NCI-H2171 (cell line): ENCODE measurements at regions not wholly inside any gene's neighbourhood (a gene's known extent, or its start where the extent isn't known, plus 50 kb on each side); places are given as distances from the start of the nearest gene placed in this dataset.

Experiments
- DNase-seq: peaks from one replicate; lab custom pipeline; 2025; lab: John Stamatoyannopoulos, UW

DNA sequence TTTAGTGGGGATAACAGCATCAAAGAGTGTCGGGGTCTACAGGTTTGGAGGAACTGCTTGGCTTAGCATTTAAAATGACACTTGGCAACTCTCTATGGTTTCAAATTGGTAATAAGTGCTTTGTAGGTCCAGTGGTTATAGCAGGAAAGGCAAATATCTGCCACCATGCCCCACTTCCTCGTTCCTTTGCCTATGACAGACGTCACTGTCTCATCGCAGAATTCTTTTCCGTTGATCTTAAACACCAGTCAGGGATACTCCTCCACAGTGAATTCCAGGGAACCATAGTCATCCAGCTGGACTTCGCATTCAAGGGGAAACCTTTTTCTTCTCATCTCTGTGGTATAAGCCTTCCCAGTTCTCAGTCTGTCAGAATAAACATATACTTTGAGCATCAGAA lies 319.1 kb downstream of the GPAT3 start:
- no peak for DNase-seq

DNA sequence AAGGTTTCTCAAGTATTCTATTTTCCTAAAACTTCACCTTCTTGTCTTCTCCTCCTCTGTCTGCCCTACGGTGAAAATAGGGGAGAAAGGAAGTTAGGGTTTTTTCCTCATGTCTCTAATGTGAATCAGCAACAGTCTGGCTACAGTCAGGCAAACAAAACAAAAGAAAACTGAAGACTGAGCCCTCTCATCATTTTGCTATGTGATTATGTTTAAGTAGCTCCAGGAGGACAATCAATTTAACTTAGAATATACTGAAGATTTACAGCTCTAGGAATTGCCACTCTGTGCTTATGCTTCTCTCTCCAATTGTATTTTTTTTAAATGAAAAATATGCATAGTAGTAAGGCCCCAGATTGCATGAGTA lies 316.2 kb downstream of the GPAT3 start:
- no peak for DNase-seq

DNA sequence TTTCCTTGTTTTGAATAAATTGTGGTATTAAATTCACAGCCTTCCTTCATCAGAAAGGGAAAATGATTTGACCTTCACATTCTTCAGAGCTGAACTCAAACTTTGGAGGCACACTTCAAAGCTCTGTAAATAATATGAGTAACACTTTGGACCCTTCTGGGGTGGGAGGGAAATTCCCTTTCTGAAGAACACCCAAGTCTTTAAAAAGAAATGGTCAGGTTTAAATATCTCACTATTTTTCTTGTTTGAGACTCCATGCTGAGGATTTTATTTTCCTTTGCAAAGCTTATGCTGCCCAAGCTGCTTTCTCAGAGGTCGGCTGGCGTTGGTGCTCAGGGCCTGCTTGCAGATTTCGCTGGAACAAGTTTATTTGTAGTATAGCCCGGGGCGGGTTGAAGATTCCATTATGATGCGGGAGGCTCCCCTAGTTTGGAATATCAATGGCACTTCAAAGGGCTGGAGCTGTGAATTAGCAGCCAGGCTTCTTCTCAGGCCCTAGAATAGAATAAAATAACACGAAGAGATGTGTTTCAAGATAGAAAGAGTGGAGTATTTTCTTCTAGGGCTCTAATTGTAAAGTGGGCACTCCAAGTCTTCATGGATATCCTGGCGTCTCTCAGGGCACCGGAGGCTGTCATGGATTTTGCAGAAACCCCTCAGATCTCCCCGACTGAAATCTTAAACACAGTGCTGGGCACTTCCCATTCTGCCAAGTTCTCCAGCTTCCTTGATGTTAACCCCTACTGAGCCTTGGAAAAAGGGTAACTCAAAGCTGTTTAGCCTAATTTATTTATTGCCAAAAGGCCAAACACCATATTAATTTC lies 315.6 kb downstream of the GPAT3 start:
- DNase-seq: no peak

DNA sequence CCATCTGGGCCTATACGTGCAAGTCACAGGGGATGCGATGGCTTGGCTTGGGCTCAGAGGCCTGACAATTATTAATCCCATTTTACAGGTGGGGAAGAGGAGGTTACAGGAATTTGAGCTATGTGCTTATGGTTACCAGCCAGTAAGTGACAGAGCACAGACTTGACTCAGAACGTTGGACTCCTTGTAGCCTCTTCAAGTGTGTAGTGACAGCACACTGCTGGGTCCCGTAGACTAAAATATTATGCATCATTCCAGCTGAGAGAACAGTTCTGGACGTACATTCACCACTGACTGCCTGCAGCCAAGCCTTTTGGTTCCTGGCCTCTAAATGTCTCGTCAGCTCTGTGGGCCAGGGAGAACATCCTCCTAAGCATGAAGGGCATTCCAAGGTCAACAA lies 314.5 kb downstream of the GPAT3 start:
- DNase-seq: no peak

DNA sequence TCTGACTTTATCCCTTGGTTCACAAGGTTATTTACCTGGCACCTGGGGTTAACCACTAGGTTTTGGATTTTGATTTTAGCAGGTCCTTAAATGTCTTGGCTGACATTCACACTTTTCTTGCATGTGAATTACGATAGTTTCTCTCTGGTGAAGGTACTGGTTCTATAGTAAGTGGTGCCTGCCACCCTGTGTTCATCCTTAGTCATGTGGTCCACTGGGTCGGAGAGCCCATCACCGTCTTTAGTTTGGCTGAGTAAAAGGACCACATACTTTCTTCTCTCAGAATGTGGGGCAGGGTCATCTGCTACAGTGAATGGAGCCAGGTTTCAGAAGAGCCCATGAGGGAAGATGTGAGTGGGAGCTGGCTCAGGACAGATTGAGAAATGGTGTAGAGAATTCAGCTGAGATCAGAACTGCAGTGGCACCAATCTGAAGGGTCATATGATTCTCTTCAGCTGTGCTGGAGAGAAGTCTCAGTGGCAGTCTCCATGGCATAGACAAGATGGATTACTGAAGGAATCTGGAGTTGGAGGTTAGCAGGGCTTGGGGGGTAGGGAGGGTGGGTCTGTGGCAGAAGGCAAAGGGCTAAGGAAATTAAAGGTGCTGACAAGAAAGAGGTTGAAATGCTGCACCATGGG lies 310.4 kb downstream of the GPAT3 start:
- no peak for DNase-seq

DNA sequence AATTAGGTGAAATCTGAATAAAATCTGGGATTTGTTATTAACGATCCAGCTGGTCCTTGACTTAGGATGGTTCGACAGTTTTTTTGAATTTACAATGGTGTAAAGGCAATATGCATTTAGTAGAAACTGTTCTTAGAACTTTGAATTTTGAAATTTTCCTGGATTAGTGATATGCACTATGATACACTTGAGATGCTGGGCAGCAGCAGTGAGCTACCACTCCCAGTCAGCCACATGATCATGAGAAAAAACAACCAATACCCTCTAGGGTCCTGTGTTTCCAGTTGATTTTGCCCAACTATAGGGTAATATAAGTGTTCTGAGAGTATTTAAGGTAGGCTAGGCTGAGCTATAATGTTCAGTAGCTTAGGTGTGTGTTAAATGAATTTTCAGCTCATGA lies 303.7 kb downstream of the GPAT3 start:
- no peak for DNase-seq

DNA sequence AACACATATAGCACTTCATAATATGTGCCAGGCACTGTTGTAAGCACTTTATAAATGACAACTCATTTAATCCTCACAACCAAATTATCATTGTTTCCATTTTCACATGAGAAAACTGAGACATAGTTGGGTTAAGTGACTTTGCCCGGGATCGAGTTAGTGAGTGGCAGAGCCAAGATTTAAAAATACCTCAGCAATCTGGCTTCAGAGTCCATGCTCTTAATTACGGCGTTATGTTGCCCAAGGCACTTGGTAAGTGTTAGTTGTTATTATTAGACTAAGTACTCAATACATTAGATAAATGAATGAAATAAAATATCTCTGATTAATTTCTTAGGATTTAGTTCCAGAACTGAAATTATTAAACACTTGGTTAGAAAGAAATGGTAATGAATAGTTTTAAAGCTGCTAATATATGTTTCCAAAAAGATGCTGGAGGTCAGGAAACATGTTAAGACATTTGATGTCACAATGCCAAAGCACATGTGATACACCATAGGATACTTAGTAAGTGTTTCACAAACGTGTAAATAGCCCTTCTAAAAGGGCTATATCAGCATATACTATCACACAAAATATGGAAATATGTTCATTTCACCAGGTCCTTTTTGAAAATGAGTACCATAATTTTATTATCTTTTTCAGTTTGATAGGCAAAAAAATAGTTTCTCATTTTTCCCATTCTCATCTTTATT lies 301.9 kb downstream of the GPAT3 start:
- DNase-seq: no peak

DNA sequence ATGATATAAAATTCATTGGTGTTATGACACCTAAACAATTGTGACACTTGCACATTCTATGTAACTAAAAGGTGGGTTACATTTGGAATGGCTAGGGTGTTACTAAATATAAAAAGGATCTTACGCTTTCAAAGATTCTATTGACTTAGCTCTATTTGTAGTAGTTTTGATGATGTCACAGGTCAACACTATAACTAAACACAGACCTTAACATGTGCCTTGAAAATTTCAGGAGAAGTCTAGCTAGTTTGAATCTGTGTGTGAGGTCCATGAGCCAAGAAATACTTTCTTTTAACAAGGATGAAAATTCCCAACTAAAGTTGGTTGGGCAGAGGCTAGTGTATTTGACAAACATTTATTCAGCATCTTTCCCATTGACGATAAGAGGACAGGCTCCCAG lies 298.0 kb downstream of the GPAT3 start:
- DNase-seq: no peak

DNA sequence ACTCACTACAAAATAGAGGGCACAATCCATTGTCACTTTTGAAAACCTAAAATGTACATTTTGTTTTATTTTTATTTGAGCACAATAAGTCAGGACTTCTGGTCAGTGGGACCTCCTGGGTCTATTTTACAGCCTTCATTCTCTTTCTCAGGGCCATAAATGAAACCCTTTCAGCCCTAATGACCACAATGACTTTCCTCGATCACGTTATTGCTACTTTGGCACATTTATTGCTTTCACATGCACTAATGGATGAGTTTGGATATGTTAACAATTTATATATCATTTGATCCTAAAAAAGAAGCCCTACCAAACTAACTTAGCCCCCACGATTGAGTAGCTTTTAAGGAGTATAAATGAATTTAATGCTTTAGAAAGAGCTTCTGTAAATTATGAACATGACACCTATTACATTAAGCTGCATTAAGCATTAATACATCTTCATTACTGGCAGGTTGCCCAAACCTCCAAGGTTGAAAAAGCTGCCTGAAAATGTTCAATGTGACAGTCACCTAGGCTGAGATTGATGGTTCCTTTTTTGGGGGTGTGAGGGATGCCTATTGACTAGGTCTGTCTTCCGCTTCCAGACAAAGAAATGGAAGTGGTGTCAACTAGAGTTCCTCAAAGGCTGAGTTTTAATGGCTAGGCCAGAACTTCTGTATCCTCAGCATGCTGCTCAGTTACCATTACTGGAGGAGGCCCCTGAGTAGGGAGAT lies 296.4 kb downstream of the GPAT3 start:
- DNase-seq: no peak

DNA sequence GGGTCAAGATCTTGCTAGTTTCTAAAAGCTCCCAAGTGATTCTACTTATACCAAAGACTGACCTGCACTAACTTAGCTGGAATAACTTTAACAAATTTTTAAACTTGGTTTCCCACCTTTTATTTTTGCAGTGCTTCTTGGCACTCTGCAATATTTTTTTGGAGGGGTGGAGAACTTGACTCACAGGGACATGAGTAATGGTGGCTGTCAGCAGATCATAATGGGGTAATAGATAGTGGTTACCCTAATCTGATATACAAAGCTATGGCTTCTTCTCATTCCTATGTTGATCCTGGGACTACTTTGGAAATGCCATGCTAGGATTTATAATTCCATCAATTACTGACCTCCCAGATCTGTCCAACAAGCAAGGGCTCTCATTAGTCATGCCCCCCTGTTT lies 295.7 kb downstream of the GPAT3 start:
- DNase-seq: no peak

DNA sequence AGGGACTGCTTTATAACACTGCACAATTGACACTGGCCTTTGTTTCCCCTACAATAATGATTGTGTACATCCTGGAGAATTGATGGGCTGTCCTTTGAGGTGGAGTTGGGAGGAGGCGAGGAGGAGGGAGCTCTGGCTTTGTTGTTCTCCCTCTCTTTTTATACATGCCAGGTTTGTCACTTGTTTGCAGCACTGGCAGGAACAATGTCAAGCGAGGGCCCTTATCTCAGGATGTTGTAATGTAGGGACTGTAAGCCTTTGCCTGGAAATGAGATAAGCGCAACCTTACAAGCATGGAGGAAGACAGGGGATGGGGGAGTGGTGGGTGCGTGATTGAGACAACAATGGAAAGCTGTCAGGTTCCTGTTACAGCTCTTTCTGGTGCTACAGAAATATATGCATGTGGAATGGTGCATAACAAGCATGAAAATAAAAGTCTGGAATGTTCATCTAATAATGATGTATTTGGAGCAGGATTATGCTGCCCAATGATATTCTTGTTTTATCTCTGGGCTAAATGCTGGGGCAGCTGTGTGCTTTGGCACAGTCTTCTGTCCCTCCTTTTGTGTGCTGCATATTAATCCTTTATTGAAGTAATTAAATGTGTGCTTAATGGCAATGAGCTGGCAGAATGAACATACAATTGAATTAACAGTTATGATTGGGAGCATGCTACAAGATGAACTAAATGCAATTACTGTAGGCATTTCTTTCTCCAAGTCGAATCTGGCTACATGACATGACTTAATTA lies 294.4 kb downstream of the GPAT3 start:
- no peak for DNase-seq

DNA sequence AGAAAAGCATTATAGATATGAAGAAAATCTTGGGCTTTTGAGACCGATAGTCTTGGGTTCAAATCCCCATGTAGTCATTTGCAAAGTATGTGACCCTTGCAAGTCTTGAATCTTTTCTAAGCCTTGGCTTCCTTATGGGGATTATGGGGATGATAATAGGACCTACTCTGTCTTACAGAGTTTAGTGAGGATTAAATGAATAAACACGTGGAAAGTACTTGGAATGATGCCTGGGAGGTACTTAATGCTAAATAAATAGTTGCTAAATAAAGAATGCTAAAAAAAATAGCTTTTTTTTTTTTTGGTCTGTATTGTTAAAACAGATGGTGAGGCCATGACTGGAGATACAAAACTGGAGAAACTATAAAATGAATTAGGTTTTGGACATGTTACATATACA lies 292.7 kb downstream of the GPAT3 start:
- DNase-seq: no peak

DNA sequence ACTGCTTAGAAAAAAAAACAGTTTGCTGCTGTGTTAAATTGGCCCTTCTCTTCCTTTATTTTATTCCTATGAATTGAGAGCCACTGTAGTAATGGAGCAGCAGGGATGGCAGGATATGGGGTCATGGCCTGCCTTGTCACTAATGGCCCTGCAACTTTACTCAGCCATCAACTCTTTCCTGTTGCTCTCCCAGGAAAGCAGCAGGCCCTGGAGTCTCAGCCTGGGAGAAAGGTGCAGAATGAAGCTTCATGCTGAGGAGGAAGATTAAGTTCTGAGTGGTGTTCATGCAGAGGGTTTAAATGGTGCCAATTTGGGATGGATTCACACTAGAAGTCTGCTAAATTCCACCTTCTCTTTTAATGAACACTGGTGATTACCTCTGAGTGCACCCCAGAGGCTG lies 285.6 kb downstream of the GPAT3 start:
- DNase-seq: no peak

DNA sequence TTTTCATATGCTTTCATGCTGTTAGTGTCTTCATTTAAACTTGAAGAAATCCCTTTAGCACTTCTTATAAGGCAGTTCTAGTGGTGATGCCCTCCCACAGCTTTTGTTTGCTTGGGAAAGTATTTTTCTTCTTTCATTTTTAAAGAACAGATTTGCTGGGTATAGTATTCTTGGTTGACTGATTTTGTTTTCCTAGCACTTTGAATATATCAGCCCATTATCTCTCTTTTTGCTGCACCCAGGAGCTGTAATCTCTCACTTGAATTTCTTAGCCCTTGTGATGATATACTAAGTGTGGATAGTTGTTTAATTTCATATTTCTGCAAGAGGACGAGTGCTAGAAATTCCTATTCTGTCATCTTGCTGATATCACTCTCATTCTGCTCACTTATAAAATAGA lies 283.7 kb downstream of the GPAT3 start:
- no peak for DNase-seq

DNA sequence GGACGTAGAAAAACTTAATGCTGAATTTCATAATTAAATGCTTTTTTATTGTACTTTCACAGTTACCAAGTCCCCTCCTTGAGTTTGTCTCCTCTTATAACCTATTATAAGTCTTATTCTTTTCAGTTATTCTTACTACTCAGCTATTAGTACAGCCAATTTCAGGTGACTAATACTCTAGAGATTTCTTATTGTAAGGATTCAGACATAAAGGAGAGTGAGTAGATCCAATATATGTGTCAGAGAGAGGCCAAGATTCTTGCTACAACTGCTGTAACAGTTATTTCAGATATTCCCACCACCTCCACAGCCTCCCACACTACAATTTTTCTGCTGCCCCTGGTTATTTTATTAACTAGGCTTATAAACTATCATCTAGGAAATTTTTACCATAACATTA lies 274.5 kb downstream of the GPAT3 start:
- no peak for DNase-seq

DNA sequence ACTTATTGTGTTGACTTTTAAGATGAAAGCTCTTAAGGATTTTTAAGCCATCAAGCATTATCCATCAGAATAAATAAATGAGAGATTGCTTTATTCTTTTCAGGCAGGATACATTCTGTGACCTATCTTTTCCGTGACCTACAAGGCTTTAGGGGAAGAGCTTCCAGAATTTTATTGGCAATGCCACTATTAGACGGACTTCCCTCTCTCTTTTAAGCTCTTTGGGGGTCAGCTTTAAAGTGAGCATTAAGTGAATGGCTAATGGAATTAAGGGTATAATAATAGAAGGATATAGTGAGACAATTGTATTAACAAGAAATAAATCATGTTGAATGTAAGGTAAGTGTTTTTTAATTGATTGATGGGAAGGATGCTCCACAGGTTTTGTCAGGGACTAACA lies 273.7 kb downstream of the GPAT3 start:
- DNase-seq: no peak

DNA sequence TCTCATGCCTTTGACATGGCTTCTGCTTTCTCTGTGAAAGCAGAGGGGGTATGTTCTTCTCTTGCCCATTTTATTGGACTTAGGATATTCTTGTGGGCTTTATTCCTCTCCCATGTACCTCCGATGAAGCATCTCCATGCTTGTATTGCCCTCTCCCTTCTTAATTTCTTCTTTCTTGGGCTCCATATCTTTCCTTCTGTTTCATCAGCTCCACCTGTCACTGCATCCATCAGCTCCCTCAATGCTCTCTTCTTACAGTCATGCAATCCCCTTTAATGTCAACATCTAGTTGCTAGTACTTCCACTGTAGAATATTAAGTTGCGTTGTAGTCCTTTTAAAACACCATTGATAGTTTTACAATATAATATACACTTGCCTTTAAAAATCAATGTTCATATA lies 257.6 kb downstream of the GPAT3 start:
- DNase-seq: no peak

DNA sequence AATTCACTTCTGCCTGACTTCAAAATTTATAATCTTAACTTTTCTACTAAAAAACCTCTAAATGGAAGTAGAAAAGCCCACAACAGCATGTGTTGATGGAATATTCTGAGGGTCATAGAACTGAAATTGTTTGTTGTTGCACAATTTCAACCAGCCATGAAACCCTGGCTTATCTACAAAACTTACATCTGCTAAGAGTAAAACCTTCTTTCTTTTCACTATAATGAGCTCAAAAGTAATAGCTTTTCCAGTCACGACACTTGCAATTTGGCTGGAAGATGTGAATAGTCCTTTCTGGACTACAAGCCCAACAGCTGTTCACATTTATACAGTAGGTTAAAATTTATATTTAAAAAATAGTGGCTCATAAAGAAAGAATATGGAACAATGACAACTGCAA lies 250.0 kb downstream of the GPAT3 start:
- DNase-seq: no peak

DNA sequence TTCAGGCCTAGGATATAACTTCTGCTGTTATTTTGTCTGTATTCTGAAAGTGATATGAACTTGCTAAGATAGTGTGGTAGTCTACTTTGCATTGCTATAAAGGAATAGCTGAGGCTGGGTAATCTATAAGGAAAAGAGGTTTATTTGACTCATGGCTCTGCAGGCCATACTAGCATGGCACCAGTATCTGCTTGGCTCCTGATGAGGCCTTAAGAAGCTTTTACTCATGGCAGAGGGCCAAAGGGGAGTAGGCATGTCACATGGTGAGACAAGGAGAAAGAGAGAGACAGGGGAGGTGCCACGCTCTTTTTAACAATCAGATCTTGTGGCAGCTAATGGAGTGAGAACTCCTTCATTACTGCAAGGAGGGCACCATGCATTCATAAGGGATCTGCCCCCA lies 247.3 kb downstream of the GPAT3 start:
- DNase-seq: no peak

DNA sequence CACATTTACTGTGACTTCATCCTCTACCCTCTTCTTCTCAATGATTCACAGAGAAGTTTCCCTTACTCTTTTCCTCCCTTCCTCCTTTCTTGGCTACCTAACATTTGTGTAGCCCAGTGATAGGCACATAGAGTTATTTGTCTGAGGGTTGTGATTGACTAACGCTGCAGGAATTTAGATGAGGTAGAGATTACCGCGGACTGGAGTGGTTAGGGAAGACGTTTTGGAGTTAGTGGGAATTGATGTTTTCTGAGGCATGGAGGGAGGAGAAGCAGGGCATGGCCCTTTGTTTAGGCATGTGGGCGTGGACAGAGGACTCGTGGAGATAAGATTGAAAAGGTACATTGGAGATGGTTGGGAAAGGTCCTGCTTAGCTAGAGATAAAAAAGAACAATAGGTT lies 246.7 kb downstream of the GPAT3 start:
- no peak for DNase-seq

DNA sequence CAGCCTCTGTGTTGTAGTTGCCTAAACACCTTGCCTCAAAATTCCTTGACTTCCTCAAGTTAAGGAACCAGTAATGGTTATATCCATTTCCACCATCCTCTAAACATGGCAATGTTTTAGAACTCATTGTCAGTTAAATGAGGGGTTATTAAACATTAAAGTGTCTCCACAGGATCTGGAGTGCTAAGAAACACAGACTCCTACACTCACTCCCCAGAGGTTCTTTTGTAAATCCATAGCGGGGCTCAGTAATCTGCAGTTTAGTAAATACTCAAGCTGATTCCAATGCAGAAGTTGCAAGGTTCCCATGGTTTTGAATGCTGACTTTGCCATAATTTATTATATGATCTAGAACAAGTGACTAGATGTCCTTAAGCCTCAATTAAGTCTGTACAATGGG lies 245.5 kb downstream of the GPAT3 start:
- DNase-seq: no peak
